ENCODE measurements at regions not wholly inside any gene's neighbourhood (a gene's known extent, or its start where the extent isn't known, plus 50 kb on each side); places are given as distances from the start of the nearest gene placed in this dataset.

DNA sequence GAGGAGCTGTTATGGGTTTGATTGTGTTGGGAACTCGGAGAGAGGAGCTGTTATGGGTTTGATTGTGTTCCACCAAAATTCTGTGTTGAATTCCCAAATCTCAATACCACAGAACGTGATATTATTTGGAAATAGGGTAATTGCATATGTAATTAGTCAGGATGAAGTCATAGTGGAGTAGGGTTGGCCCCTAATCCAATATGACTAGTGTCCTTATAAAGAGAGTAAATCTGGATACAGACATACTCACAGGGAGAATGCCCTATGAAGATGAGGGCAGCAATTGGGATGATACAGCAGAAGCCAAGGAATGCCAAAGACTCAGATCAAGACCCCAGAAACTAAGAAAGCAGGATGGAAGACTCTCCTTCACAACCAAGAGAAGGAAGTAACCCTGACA lies 1023.2 kb upstream of the ZEB2 start:
- no peak overlapping the region for H3K9ac ChIP-seq (ENCODE audit: extremely low read depth, insufficient read length, low read length)
- no peak overlapping the region for H2BK12ac ChIP-seq (ENCODE audit: insufficient read length, low read depth, low read length)
- H3K79me2 ChIP-seq (ENCODE audit: insufficient read depth, low read length) = no peaks in the 10 kb centered on the region
- H3K27me3 ChIP-seq (ENCODE audit: insufficient read depth, low read length) = no peaks in the 10 kb centered on the region
- no peak overlapping the region for H2AK5ac ChIP-seq (ENCODE audit: insufficient read length, low read length)
- no peak overlapping the region for H2BK120ac ChIP-seq (ENCODE audit: low read depth, low read length, poor library complexity, severe bottlenecking)
- H2BK15ac ChIP-seq (ENCODE audit: low read depth, low read length) = no peak overlapping the region
- no peak for DNase-seq
- H3T11ph ChIP-seq (ENCODE audit: low read length) = no peak overlapping the region
- no peak overlapping the region for H3K56ac ChIP-seq (ENCODE audit: insufficient read length, low read depth, low read length)
- no peak overlapping the region for H4K8ac ChIP-seq (replicated peaks; ENCODE audit: insufficient read length, low read depth, low read length)
- no peaks in the 10 kb centered on the region for H3K79me1 ChIP-seq (ENCODE audit: insufficient read depth, low read depth, low read length, poor library complexity, severe bottlenecking)
- no peak overlapping the region for H4K5ac ChIP-seq (ENCODE audit: insufficient read length, low read depth, low read length)
- H3K23ac ChIP-seq (ENCODE audit: insufficient read length, low read depth, low read length) = no peak overlapping the region
- H3K14ac ChIP-seq (ENCODE audit: insufficient read depth, low read length) = no peak overlapping the region
- no peak overlapping the region for H3K27ac Mint-ChIP-seq
- no peaks in the 10 kb centered on the region for H3K36me3 Mint-ChIP-seq (ENCODE audit: insufficient read depth in 1 of 3, low read depth in 3 of 3)
- peaks cover 0 to 3% of the 10 kb centered on the region in 2 experiments; a peak in 2 of 5 replicates for H3K9me3 Mint-ChIP-seq
- no peak overlapping the region for H4K91ac ChIP-seq (ENCODE audit: insufficient read length, low read depth, low read length)
- no peak overlapping the region for H2BK20ac ChIP-seq (ENCODE audit: low read depth, low read length, poor library complexity, severe bottlenecking)
- no CpG with 5 or more reads among the region's 2 CpGs for WGBS (ENCODE audit: extremely low coverage, insufficient read length, low lambda C conversion rate)
- TF ChIP-seq, protein P1, sequence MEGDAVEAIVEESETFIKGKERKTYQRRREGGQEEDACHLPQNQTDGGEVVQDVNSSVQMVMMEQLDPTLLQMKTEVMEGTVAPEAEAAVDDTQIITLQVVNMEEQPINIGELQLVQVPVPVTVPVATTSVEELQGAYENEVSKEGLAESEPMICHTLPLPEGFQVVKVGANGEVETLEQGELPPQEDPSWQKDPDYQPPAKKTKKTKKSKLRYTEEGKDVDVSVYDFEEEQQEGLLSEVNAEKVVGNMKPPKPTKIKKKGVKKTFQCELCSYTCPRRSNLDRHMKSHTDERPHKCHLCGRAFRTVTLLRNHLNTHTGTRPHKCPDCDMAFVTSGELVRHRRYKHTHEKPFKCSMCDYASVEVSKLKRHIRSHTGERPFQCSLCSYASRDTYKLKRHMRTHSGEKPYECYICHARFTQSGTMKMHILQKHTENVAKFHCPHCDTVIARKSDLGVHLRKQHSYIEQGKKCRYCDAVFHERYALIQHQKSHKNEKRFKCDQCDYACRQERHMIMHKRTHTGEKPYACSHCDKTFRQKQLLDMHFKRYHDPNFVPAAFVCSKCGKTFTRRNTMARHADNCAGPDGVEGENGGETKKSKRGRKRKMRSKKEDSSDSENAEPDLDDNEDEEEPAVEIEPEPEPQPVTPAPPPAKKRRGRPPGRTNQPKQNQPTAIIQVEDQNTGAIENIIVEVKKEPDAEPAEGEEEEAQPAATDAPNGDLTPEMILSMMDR (conservative IDR thresholded peaks at IDR 0.05) = no peak
- H2BK5ac ChIP-seq (ENCODE audit: insufficient read length, low read length) = no peak overlapping the region
- no peaks in the 10 kb centered on the region for H4K20me1 ChIP-seq (ENCODE audit: control insufficient read depth, insufficient read depth, insufficient read length)
- H3K4me3 Mint-ChIP-seq = no peak overlapping the region
- peaks cover 0 to 14% of the 10 kb centered on the region in 2 experiments; a peak in 2 of 4 replicates for H3K4me1 Mint-ChIP-seq
- no peak overlapping the region for H2AFZ ChIP-seq (ENCODE audit: low read length)
- no peaks in the 10 kb centered on the region for H3K27me3 Mint-ChIP-seq (ENCODE audit: low read depth)
- no peaks in the 10 kb centered on the region for H3K4me1 ChIP-seq (ENCODE audit: insufficient read depth, low read length)
- H3K4me2 ChIP-seq (ENCODE audit: insufficient read depth, insufficient read length, low read length) = no peak overlapping the region
- no peaks in the 10 kb centered on the region for H3K9me3 ChIP-seq (ENCODE audit: control insufficient read depth, low read depth, low read length)
- no peaks in the 10 kb centered on the region for H3K23me2 ChIP-seq (ENCODE audit: insufficient read length, low read depth, low read length, poor library complexity, severe bottlenecking)
- no peak overlapping the region for H3K27ac ChIP-seq (ENCODE audit: insufficient read length, low read depth, low read length)
- H3K18ac ChIP-seq (ENCODE audit: insufficient read length, low read depth, low read length) = no peak overlapping the region
- H3K4ac ChIP-seq (ENCODE audit: low read depth, low read length) = no peak overlapping the region
